SK-N-MC (cell line): ENCODE measurements at regions not wholly inside any gene's neighbourhood (a gene's known extent, or its start where the extent isn't known, plus 50 kb on each side); places are given as distances from the start of the nearest gene placed in this dataset.

Experiments
- EZH2 ChIP-seq: fragments of 200-600 bp; sonication (generic); IDR thresholded peaks from one replicate; pipeline ENCODE4 v1.6.1; 2017; ENCODE audit warnings: antibody characterized with exemption
- POLR2AphosphoS5 ChIP-seq: IDR thresholded peaks from 2 replicates; pipeline ENCODE4 v1.6.1; 2012; ENCODE audit warnings: mild to moderate bottlenecking, low read depth, low read length, borderline replicate concordance

DNA sequence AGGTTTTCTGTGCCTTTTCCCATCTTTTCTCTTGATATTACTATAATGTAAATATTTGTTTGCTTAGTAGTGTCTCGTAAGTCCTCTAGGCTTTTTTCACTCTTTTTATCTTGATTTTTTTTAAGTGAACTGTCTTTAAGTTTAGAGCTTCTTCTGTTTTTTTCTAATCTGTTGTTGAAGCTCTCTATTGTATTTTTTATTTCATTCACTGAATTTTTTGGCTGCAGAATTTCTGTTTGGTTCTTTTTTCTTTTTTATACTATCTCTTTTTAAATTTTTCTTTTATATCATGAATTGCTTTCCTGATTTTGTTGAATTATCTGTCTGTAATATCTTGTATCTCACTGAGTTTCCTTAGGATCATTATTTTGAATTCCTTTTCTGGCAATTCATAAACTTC is 331.8 kb upstream of the RBMS1 start:
- TF ChIP-seq EZH2 (no peak), POLR2AphosphoS5 (no peak)
